ENCODE measurements at regions not wholly inside any gene's neighbourhood (a gene's known extent, or its start where the extent isn't known, plus 50 kb on each side); places are given as distances from the start of the nearest gene placed in this dataset.

GRCh38 chr5:89262030-89262429 is 379.0 kb upstream of the MEF2C start:
- Histone ChIP-seq H3K27ac (no peak overlapping the region), H3K36me3 (no peaks in the 10 kb centered on the region), H3K9me3 (no peaks in the 10 kb centered on the region), H3K4me3 (no peak overlapping the region), H3K4me1 (no peaks in the 10 kb centered on the region), H3K27me3 (no peaks in the 10 kb centered on the region)
- TF ChIP-seq CTCF (IDR thresholded peaks at IDR 0.05) (no peak), EP300 (IDR thresholded peaks at IDR 0.05) (no peak), POLR2AphosphoS5 (IDR thresholded peaks at IDR 0.05) (no peak), POLR2A (IDR thresholded peaks at IDR 0.05) (no peak)
- intact Hi-C loops (cut with DNase I; ENCODE audit: low total_unique reads), result no loop called here
- 85 to 92% (median 87%) methylated on average over 4 of the region's 4 CpGs for WGBS, 5 donors
- DNase-seq, result no peak

- Histone ChIP-seq H3K27me3 (no peaks in the 10 kb centered on the region), H3K36me3 (no peaks in the 10 kb centered on the region), H3K27ac (no peak overlapping the region), H3K4me3 (no peak overlapping the region), H3K9me3 (no peaks in the 10 kb centered on the region), H3K4me1 (no peaks in the 10 kb centered on the region)
- 42 to 75% (median 71%) methylated on average over 3 of the region's 3 CpGs for WGBS, 5 donors
- TF ChIP-seq CTCF (IDR thresholded peaks at IDR 0.05) (no peak), EP300 (IDR thresholded peaks at IDR 0.05) (no peak), POLR2A (IDR thresholded peaks at IDR 0.05) (no peak), POLR2AphosphoS5 (IDR thresholded peaks at IDR 0.05) (no peak)
- DNase-seq, result no peak
- intact Hi-C loops (cut with DNase I; ENCODE audit: low total_unique reads), result no loop called here
Measured at GRCh38 chr5:89260254-89260653, 377.3 kb upstream of the MEF2C start.

- Histone ChIP-seq H3K9me3 (no peaks in the 10 kb centered on the region), H3K4me1 (no peaks in the 10 kb centered on the region), H3K27ac (no peak overlapping the region), H3K27me3 (no peaks in the 10 kb centered on the region), H3K4me3 (no peak overlapping the region), H3K36me3 (no peaks in the 10 kb centered on the region)
- intact Hi-C loops (cut with DNase I; ENCODE audit: low total_unique reads), result no loop called here
- DNase-seq, result no peak
- WGBS, 5 donors, result 83 to 92% (median 85%) methylated on average over 5 of the region's 5 CpGs
- TF ChIP-seq CTCF (IDR thresholded peaks at IDR 0.05) (no peak), POLR2A (IDR thresholded peaks at IDR 0.05) (no peak), EP300 (IDR thresholded peaks at IDR 0.05) (no peak), POLR2AphosphoS5 (IDR thresholded peaks at IDR 0.05) (no peak)
Measured at GRCh38 chr5:89255845-89256463, 373.0 kb upstream of the MEF2C start.

GRCh38 chr5:89253666-89254352 is 370.8 kb upstream of the MEF2C start:
- H3K27ac ChIP-seq, result no peak overlapping the region
- H3K9me3 ChIP-seq, result no peaks in the 10 kb centered on the region
- DNase-seq, result peak in 1 of 2 donors; percentile 20
- TF ChIP-seq POLR2AphosphoS5 (IDR thresholded peaks at IDR 0.05), result no peak
- TF ChIP-seq EP300 (IDR thresholded peaks at IDR 0.05), result no peak
- TF ChIP-seq CTCF (IDR thresholded peaks at IDR 0.05), result no peak
- TF ChIP-seq POLR2A (IDR thresholded peaks at IDR 0.05), result no peak
- H3K4me3 ChIP-seq, result no peak overlapping the region
- no peaks in the 10 kb centered on the region for H3K36me3 ChIP-seq
- H3K27me3 ChIP-seq, result no peaks in the 10 kb centered on the region
- H3K4me1 ChIP-seq, result no peaks in the 10 kb centered on the region
- WGBS, 5 donors, result 58 to 70% (median 69%) methylated on average over 5 of the region's 5 CpGs
- intact Hi-C loops (cut with DNase I; ENCODE audit: low total_unique reads), result no loop called here

Data from stomach (tissue), 8 donors.